Left ventricle myocardium inferior (tissue), 1 donor: ENCODE measurements at regions not wholly inside any gene's neighbourhood (a gene's known extent, or its start where the extent isn't known, plus 50 kb on each side); places are given as distances from the start of the nearest gene placed in this dataset.

Experiments used
- DNase-seq: peaks from one replicate; pipeline ENCODE4 v3.0.0-alpha.2; 2020
- H3K27ac ChIP-seq: fragments of 200-600 bp; replicated peaks from 2 replicates; pipeline ENCODE4 v1.8.0; 2021
- H3K27me3 ChIP-seq: fragments of 200-600 bp; 2 replicates; pipeline ENCODE4 v1.8.0; 2021; ENCODE audit warnings: low read depth
- H3K36me3 ChIP-seq: fragments of 200-600 bp; 2 replicates; pipeline ENCODE4 v1.8.0; 2021
- H3K4me1 ChIP-seq: fragments of 200-600 bp; 2 replicates; pipeline ENCODE4 v1.8.0; 2021
- H3K4me3 ChIP-seq: fragments of 200-600 bp; 2 replicates; pipeline ENCODE4 v1.8.0; 2021; ENCODE audit warnings: mild to moderate bottlenecking, moderate library complexity
- H3K9me3 ChIP-seq: fragments of 200-600 bp; replicated peaks from 2 replicates; pipeline ENCODE4 v1.8.0; 2021
- CTCF ChIP-seq: fragments of 200-600 bp; IDR thresholded peaks from 2 replicates; pipeline ENCODE4 v1.8.0; 2021; ENCODE audit warnings: antibody characterized with exemption, mild to moderate bottlenecking, borderline replicate concordance
- intact Hi-C: fragments of 100-400 bp; cut with micrococcal nuclease; formaldehyde crosslinking; loops from one replicate; pipeline ENCODE4 v1.11.0; 2022
- donor health status: DM: no; HTN: yes; CAD: no; lungs with severe emphysema.

DNA sequence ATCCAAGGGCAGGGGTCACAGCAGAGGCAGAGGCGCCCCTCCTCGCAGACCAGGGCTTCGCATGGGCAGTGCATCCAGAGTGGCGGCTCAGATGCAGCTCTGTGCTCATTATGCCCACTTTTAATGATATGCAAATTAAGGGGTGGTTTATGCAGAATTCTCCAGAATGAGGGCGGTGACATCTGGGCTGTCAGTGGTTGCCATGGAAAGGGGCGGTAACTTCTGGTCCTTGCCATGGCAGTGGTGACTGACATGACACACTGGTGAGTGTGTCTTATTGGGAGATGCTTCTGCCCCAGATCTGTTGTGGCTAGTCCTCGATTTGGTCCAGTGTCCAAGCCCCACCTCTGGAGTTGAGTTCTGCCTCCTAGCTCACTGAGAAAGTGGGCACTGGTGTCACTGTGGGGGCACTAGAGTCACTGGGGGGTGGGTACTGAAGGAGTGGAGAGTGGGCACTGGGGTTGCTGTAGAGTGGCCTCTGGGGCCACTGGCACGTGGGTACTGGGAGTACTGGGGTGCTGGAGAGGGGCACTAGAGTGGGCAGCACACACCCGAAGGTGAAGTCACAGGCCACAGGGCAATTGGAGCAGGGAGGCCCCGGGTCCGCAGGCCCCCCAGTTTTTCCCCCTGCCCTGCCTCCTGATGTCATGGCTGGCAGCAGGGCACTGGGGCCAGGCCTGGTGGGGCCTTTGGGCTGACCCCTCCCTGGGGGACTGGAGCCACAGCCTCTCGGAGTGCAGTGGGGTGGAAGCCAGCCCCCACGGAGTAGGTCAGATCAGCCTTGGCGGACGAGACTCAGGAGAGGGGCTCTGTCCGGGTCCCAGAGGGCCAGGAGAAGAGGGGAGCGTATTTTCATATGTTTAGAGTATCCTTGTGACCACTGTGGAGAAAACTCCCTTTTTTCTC, 98.6 kb upstream of the NKX1-1 start:
- Histone ChIP-seq H3K27ac (no peak overlapping the region), H3K9me3 (no peaks in the 10 kb centered on the region), H3K4me3 (no peak overlapping the region), H3K27me3 (peaks cover 97% of the 10 kb centered on the region), H3K36me3 (no peaks in the 10 kb centered on the region), H3K4me1 (peaks cover 14% of the 10 kb centered on the region)
- no peak for DNase-seq
- TF ChIP-seq CTCF = no peak
- intact Hi-C loops = no loop called here

- Histone ChIP-seq H3K27me3 (peaks cover 94% of the 10 kb centered on the region), H3K9me3 (no peaks in the 10 kb centered on the region), H3K27ac (no peak overlapping the region), H3K36me3 (no peaks in the 10 kb centered on the region), H3K4me3 (no peak overlapping the region), H3K4me1 (peaks cover 14% of the 10 kb centered on the region)
- intact Hi-C loops = no loop called here
- TF ChIP-seq CTCF = no peak
- no peak for DNase-seq
Observed at GRCh38 chr4:1503583-1504471, 97.6 kb upstream of the NKX1-1 start.

GRCh38 chr4:1502976-1503375, 96.7 kb upstream of the NKX1-1 start:
- peaks cover 14% of the 10 kb centered on the region for H3K4me1 ChIP-seq
- no peaks in the 10 kb centered on the region for H3K36me3 ChIP-seq
- H3K4me3 ChIP-seq = no peak overlapping the region
- H3K27me3 ChIP-seq = peaks cover 86% of the 10 kb centered on the region
- H3K27ac ChIP-seq = no peak overlapping the region
- no peaks in the 10 kb centered on the region for H3K9me3 ChIP-seq
- no peak for DNase-seq
- TF ChIP-seq CTCF = no peak
- intact Hi-C loops = no loop called here

DNA sequence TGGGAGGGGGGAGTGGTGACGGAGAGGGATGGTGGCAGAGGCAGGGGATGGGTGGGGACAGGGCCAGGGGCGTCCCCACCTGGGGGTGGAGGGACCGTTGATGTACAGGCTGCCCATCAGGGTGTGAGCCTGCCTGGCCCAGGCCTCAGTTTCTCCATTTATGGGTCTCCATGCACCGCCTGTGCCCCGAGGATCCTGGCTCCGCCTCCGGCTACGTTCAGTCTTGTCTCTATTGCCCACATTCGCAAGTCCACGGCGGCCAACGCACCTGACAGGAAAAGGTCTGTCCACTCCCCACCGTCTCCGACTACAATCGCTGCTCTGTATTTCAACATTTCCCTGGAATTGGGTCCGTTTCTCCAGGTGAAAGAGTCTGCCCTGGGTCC, 96.3 kb upstream of the NKX1-1 start:
- no peaks in the 10 kb centered on the region for H3K9me3 ChIP-seq
- H3K4me3 ChIP-seq = no peak overlapping the region
- DNase-seq = no peak
- peaks cover 14% of the 10 kb centered on the region for H3K4me1 ChIP-seq
- intact Hi-C loops = no loop called here
- peaks cover 81% of the 10 kb centered on the region for H3K27me3 ChIP-seq
- no peak for TF ChIP-seq CTCF
- no peaks in the 10 kb centered on the region for H3K36me3 ChIP-seq
- no peak overlapping the region for H3K27ac ChIP-seq

- Histone ChIP-seq H3K9me3 (no peaks in the 10 kb centered on the region), H3K36me3 (no peaks in the 10 kb centered on the region), H3K4me3 (no peak overlapping the region), H3K27ac (no peak overlapping the region), H3K4me1 (peaks cover 14% of the 10 kb centered on the region), H3K27me3 (peaks cover 75% of the 10 kb centered on the region)
- no peak for TF ChIP-seq CTCF
- intact Hi-C loops = no loop called here
- no peak for DNase-seq
Observed at GRCh38 chr4:1501754-1502500, 95.7 kb upstream of the NKX1-1 start.
